Neutrophil (primary cell): ENCODE measurements at regions not wholly inside any gene's neighbourhood (a gene's known extent, or its start where the extent isn't known, plus 50 kb on each side); places are given as distances from the start of the nearest gene placed in this dataset.

Source experiments
- H3K27ac ChIP-seq: fragments of 200-600 bp; sonication (generic); 2 replicates; pipeline ENCODE4 v1.5.1; 2016; ENCODE audit warnings: mild to moderate bottlenecking, moderate library complexity
- H3K27me3 ChIP-seq: fragments of 200-600 bp; sonication (generic); 2 replicates; pipeline ENCODE4 v1.6.0; 2016; ENCODE audit warnings: mild to moderate bottlenecking
- H3K36me3 ChIP-seq: fragments of 200-600 bp; sonication (generic); 2 replicates; pipeline ENCODE4 v1.5.1; 2017
- H3K4me1 ChIP-seq, 2 experiments: fragments of 200-600 bp in 1 of 2; sonication (generic) in 1 of 2; 1 replicate in 1 of 2; 2 replicates in 1 of 2; pipeline versions ENCODE4 v1.5.1 to v1.6.1; 2013 to 2016; ENCODE audit warnings: low read depth in 1 of 2, low read length in 1 of 2, mild to moderate bottlenecking in 1 of 2, moderate library complexity in 1 of 2; ENCODE audit not compliant: control insufficient read depth in 1 of 2, insufficient read depth in 1 of 2
- H3K4me3 ChIP-seq, 2 experiments: fragments of 200-600 bp in 1 of 2; sonication (generic) in 1 of 2; 1 replicate in 1 of 2; 2 replicates in 1 of 2; pipeline ENCODE4 v1.5.1; 2013 to 2016; ENCODE audit warnings: low read depth in 1 of 2, low read length in 1 of 2, mild to moderate bottlenecking in 1 of 2, moderate library complexity in 1 of 2
- H3K9me3 ChIP-seq: fragments of 200-600 bp; sonication (generic); 2 replicates; pipeline ENCODE4 v1.5.1; 2016
- TF ChIP-seq, protein P1 (sequence below): fragments of 200-600 bp; sonication (generic); IDR thresholded peaks from 2 replicates; pipeline ENCODE4 v1.5.1; 2016; ENCODE audit warnings: antibody characterized with exemption

DNA sequence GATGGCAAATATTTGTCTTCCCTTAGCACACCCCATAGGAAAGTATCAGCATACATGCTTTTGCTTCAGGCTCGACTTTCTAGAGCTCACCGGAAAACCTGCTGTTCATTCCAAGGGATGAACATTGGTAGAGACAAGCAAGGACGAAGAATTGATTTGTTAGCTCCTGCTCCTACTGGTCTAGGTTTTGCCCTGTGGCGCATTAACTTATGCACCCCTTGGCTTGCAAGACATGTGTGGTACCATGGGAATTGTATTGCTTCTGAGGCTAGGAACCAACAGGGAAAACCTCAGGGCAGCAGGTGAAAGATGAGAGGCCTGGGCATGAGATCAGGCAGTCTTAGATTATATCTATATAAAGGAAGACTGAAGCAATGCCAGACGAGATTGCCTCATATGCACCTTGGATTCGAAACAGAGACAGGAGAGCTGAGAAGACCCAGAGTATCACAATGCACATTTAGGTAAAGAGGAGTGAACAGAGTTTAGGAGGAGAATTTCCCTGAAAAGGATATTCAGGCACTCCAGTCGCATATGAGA lies 771.2 kb upstream of the B3GALT2 start:
- H3K4me1 ChIP-seq = no peaks in the 10 kb centered on the region
- H3K27me3 ChIP-seq = no peaks in the 10 kb centered on the region
- no peaks in the 10 kb centered on the region for H3K36me3 ChIP-seq
- TF ChIP-seq, protein P1, sequence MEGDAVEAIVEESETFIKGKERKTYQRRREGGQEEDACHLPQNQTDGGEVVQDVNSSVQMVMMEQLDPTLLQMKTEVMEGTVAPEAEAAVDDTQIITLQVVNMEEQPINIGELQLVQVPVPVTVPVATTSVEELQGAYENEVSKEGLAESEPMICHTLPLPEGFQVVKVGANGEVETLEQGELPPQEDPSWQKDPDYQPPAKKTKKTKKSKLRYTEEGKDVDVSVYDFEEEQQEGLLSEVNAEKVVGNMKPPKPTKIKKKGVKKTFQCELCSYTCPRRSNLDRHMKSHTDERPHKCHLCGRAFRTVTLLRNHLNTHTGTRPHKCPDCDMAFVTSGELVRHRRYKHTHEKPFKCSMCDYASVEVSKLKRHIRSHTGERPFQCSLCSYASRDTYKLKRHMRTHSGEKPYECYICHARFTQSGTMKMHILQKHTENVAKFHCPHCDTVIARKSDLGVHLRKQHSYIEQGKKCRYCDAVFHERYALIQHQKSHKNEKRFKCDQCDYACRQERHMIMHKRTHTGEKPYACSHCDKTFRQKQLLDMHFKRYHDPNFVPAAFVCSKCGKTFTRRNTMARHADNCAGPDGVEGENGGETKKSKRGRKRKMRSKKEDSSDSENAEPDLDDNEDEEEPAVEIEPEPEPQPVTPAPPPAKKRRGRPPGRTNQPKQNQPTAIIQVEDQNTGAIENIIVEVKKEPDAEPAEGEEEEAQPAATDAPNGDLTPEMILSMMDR = no peak
- H3K4me3 ChIP-seq = no peak overlapping the region
- H3K27ac ChIP-seq = no peak overlapping the region
- H3K9me3 ChIP-seq = no peaks in the 10 kb centered on the region

DNA sequence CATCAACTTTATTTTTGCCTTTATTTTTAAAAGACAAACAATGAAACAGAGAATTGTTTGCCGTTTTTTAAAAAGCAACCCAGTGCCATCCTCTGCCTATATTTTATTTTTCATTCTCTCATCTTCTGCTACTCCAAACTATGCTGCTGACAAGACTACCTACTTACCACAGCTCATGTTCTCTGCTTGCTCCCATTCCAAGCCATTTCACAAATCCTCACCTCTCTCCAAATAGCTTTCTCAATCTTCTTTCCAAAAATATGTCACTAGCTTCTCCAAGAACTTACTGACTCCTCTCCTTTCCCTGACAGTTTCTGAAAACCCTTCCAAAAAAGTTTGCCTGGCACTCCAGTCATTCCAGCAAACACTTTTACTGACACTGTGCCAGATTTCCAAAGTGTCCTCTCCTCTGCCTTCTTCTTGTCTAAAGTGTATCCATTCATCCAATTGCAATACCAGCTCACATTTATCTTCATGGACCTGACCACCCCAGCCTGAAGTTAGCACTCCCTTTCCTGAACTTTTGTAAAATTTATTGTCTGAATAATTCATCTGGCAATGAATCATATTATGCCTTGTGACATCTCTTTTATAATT lies 766.5 kb upstream of the B3GALT2 start:
- Histone ChIP-seq H3K27me3 (no peaks in the 10 kb centered on the region), H3K4me1 (no peaks in the 10 kb centered on the region), H3K36me3 (no peaks in the 10 kb centered on the region), H3K27ac (no peak overlapping the region), H3K4me3 (no peak overlapping the region), H3K9me3 (no peaks in the 10 kb centered on the region)
- TF ChIP-seq, protein P1 = no peak

DNA sequence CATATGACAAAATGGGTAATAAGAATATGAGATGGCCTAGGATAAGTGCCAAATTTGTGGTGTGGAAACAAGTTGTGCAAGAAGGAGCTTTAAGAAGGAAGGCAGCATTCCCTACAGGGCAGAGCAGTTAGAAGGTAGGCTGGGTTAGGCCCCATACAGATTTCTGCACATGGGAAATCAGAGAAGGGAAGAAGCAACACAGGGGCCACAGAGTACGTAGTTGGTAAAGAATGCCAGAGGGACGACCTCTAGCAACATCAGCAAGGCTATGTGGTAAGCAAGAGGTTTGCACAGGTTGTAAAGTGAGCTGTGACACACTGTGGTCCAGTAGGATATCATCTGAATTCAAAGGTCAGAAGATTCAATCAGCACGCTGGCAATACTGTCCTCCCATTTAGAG lies 765.6 kb upstream of the B3GALT2 start:
- no peaks in the 10 kb centered on the region for H3K36me3 ChIP-seq
- H3K4me3 ChIP-seq = no peak overlapping the region
- TF ChIP-seq, protein P1 = no peak
- no peaks in the 10 kb centered on the region for H3K27me3 ChIP-seq
- no peak overlapping the region for H3K27ac ChIP-seq
- no peaks in the 10 kb centered on the region for H3K4me1 ChIP-seq
- H3K9me3 ChIP-seq = no peaks in the 10 kb centered on the region

DNA sequence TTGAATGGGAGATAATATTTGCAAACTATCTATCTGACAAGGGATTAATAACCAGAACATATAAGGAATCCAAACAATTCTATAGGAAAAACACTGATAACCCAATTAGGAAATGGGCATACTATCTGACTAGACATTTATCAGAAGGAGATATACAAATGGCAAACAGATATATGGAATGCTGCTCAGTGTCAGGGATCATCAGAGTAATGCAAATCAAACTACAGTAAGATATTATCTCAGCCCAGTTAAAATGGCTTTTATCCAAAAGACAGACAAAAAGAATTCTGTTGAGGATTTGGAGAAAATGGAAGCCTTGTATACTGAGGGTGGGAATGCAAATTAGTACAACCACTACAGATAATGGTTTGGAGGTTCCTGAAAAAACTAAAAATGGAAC lies 758.0 kb upstream of the B3GALT2 start:
- Histone ChIP-seq H3K4me1 (no peaks in the 10 kb centered on the region), H3K27ac (no peak overlapping the region), H3K27me3 (no peaks in the 10 kb centered on the region), H3K4me3 (no peak overlapping the region), H3K9me3 (no peaks in the 10 kb centered on the region), H3K36me3 (no peaks in the 10 kb centered on the region)
- TF ChIP-seq, protein P1 = no peak

DNA sequence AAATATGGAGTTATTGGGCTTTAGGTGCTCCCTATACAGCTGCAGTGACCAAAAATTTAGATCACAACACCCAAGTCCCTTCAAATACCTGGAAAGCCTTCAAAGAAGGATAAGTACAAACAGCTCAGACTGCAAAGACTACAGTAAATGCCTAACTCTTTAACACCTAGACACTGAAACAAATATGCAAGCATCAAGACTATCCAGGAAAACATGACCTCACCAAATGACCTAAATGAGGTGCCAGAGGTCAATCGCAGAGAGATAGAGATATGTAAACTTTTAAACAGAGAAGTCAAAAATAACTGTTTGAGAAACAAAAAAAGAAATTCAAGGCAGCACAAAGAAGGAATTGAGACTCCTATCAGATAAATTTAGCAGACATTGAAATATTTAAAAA lies 753.8 kb upstream of the B3GALT2 start:
- Histone ChIP-seq H3K9me3 (no peaks in the 10 kb centered on the region), H3K27me3 (no peaks in the 10 kb centered on the region)
- TF ChIP-seq, protein P1 = no peak

More for the DNA sequence above, 753.8 kb upstream of the B3GALT2 start:
- Histone ChIP-seq H3K36me3 (no peaks in the 10 kb centered on the region), H3K4me1 (no peaks in the 10 kb centered on the region), H3K4me3 (no peak overlapping the region), H3K27ac (no peak overlapping the region)
